ENCODE measurements at regions not wholly inside any gene's neighbourhood (a gene's known extent, or its start where the extent isn't known, plus 50 kb on each side); places are given as distances from the start of the nearest gene placed in this dataset.

DNA sequence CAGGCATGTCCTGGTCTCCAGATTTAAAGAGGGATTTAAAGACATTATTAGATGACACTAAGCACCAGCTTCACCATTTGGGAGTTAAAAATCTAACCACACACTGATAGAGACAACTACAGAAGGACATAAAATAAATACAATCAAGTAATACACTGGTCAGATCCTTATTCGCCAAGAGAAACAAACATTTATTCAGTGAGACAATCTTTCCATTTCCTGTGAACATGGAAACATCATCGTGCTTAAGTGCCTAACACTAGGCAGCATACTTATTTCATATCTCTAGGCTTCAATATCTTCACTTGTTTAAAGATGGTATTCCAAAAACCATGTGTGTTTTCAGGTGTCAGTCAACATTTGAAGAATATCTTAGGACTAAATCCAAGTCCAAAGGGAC is 103.6 kb downstream of the AREG start:
- Histone ChIP-seq H3K27ac (ENCODE audit: control insufficient read depth, insufficient read depth, low read length) (no peak overlapping the region), H3K4me3 (ENCODE audit: control insufficient read depth in 2 of 3, extremely low read depth in 1 of 3, insufficient read depth in 2 of 3, low read depth in 1 of 3, low read length in 3 of 3) (no peak overlapping the region), H2AFZ (ENCODE audit: control insufficient read depth, low read length) (no peak overlapping the region), H3K79me2 (ENCODE audit: control insufficient read depth, insufficient read depth, low read length) (no peaks in the 10 kb centered on the region), H3K4me2 (ENCODE audit: control insufficient read depth, extremely low read depth, insufficient read depth, low read depth, low read length) (no peak overlapping the region), H3K9me1 (ENCODE audit: control insufficient read depth, extremely low read depth, insufficient read depth, low read length) (no peaks in the 10 kb centered on the region), H3K36me3 (ENCODE audit: control insufficient read depth in 2 of 2, extremely low read depth in 1 of 2, insufficient read depth in 2 of 2, low read length in 2 of 2) (no peaks in the 10 kb centered on the region), H3K9ac (ENCODE audit: control insufficient read depth, extremely low read depth, insufficient read depth, low read length) (no peak overlapping the region), H3K4me1 (ENCODE audit: control insufficient read depth, extremely low read depth, insufficient read depth, low read length) (peaks cover 34% of the 10 kb centered on the region), H3K9me3 (ENCODE audit: control insufficient read depth, low read depth, low read length) (no peaks in the 10 kb centered on the region), H4K20me1 (ENCODE audit: control insufficient read depth, extremely low read depth, insufficient read depth, low read length) (no peaks in the 10 kb centered on the region), H3K27me3 (ENCODE audit: control insufficient read depth, extremely low read depth, insufficient read depth, low read length) (no peaks in the 10 kb centered on the region)
- FAIRE-seq (no peak), DNase-seq (ENCODE audit: low read depth, low spot score) (no peak)
- TF ChIP-seq, protein P1, sequence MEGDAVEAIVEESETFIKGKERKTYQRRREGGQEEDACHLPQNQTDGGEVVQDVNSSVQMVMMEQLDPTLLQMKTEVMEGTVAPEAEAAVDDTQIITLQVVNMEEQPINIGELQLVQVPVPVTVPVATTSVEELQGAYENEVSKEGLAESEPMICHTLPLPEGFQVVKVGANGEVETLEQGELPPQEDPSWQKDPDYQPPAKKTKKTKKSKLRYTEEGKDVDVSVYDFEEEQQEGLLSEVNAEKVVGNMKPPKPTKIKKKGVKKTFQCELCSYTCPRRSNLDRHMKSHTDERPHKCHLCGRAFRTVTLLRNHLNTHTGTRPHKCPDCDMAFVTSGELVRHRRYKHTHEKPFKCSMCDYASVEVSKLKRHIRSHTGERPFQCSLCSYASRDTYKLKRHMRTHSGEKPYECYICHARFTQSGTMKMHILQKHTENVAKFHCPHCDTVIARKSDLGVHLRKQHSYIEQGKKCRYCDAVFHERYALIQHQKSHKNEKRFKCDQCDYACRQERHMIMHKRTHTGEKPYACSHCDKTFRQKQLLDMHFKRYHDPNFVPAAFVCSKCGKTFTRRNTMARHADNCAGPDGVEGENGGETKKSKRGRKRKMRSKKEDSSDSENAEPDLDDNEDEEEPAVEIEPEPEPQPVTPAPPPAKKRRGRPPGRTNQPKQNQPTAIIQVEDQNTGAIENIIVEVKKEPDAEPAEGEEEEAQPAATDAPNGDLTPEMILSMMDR (optimal IDR thresholded peaks at IDR 0.05 in 1 of 3, IDR thresholded peaks at IDR 0.05 in 1 of 3, conservative IDR thresholded peaks at IDR 0.05 in 1 of 3; ENCODE audit: extremely low read depth in 1 of 3, insufficient read depth in 2 of 3, low read length in 3 of 3) = no peak
- no peak for TF ChIP-seq EZH2 (IDR thresholded peaks at IDR 0.05; ENCODE audit: low read length)
- dilution Hi-C loops (cut with MboI; ENCODE audit: extremely low pct_ligation_motif_present, low sequenced_read_pairs) = no loop called here

DNA sequence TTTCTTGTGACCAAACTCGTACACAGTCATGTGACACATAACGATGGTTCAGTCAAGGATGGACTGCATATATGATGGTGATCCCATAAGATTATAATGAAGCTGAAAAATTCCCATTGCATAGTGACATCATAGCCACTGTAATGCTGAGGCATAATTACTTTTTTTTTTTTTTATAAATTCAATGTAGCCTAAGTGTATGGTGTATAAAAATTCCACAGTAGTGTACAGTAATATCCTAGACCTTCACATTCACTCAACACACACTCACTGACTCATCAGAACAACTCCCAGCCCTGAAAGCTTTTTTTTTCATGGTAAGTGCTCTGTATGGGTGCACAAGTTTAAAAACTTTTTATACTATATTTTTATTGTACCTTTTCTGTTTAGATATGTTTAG is 105.0 kb downstream of the AREG start:
- DNase-seq (ENCODE audit: low read depth, low spot score) (no peak), FAIRE-seq (peak; percentile 48)
- no peak for TF ChIP-seq EZH2 (IDR thresholded peaks at IDR 0.05; ENCODE audit: low read length)
- TF ChIP-seq, protein P1 (optimal IDR thresholded peaks at IDR 0.05 in 1 of 3, IDR thresholded peaks at IDR 0.05 in 1 of 3, conservative IDR thresholded peaks at IDR 0.05 in 1 of 3; ENCODE audit: extremely low read depth in 1 of 3, insufficient read depth in 2 of 3, low read length in 3 of 3) = no peak
- no peaks in the 10 kb centered on the region for H4K20me1 ChIP-seq (ENCODE audit: control insufficient read depth, extremely low read depth, insufficient read depth, low read length)
- no peaks in the 10 kb centered on the region for H3K9me3 ChIP-seq (ENCODE audit: control insufficient read depth, low read depth, low read length)
- no peaks in the 10 kb centered on the region for H3K27me3 ChIP-seq (ENCODE audit: control insufficient read depth, extremely low read depth, insufficient read depth, low read length)
- no peak overlapping the region for H3K27ac ChIP-seq (ENCODE audit: control insufficient read depth, insufficient read depth, low read length)
- no peak overlapping the region for H2AFZ ChIP-seq (ENCODE audit: control insufficient read depth, low read length)
- H3K79me2 ChIP-seq (ENCODE audit: control insufficient read depth, insufficient read depth, low read length) = no peaks in the 10 kb centered on the region
- H3K4me2 ChIP-seq (ENCODE audit: control insufficient read depth, extremely low read depth, insufficient read depth, low read depth, low read length) = no peak overlapping the region
- peaks cover 25% of the 10 kb centered on the region for H3K4me1 ChIP-seq (ENCODE audit: control insufficient read depth, extremely low read depth, insufficient read depth, low read length)
- no peak overlapping the region for H3K9ac ChIP-seq (ENCODE audit: control insufficient read depth, extremely low read depth, insufficient read depth, low read length)
- no peak overlapping the region for H3K4me3 ChIP-seq (ENCODE audit: control insufficient read depth in 2 of 3, extremely low read depth in 1 of 3, insufficient read depth in 2 of 3, low read depth in 1 of 3, low read length in 3 of 3)
- dilution Hi-C loops (cut with MboI; ENCODE audit: extremely low pct_ligation_motif_present, low sequenced_read_pairs) = no loop called here
- H3K36me3 ChIP-seq (ENCODE audit: control insufficient read depth in 2 of 2, extremely low read depth in 1 of 2, insufficient read depth in 2 of 2, low read length in 2 of 2) = no peaks in the 10 kb centered on the region
- H3K9me1 ChIP-seq (ENCODE audit: control insufficient read depth, extremely low read depth, insufficient read depth, low read length) = no peaks in the 10 kb centered on the region
